ENCODE measurements at regions not wholly inside any gene's neighbourhood (a gene's known extent, or its start where the extent isn't known, plus 50 kb on each side); places are given as distances from the start of the nearest gene placed in this dataset.

- TF ChIP-seq CTCF (conservative IDR thresholded peaks at IDR 0.05; ENCODE audit: low read depth, low read length) = no peak
- H3K4me3 ChIP-seq (ENCODE audit: low read depth, low read length) = no peak overlapping the region
- no peak for DNase-seq (ENCODE audit: low read depth)
These were observed 215.1 kb upstream of the ADARB2 start for GRCh38 chr10:1952126-1953095.

- DNase-seq (ENCODE audit: low read depth) = no peak
These were observed 213.6 kb upstream of the ADARB2 start for GRCh38 chr10:1950803-1951495.

GRCh38 chr10:1947464-1948003 is 210.2 kb upstream of the ADARB2 start:
- no peak for DNase-seq (ENCODE audit: low read depth)
- H3K4me3 ChIP-seq (ENCODE audit: low read depth, low read length) = no peak overlapping the region
- no peak for TF ChIP-seq CTCF (conservative IDR thresholded peaks at IDR 0.05; ENCODE audit: low read depth, low read length)

More at GRCh38 chr10:1950803-1951495, 213.6 kb upstream of the ADARB2 start:
- H3K4me3 ChIP-seq (ENCODE audit: low read depth, low read length) = no peak overlapping the region
- no peak for TF ChIP-seq CTCF (conservative IDR thresholded peaks at IDR 0.05; ENCODE audit: low read depth, low read length)

GRCh38 chr10:1944487-1944886 is 207.2 kb upstream of the ADARB2 start:
- no peak overlapping the region for H3K4me3 ChIP-seq (ENCODE audit: low read depth, low read length)
- DNase-seq (ENCODE audit: low read depth) = no peak
- no peak for TF ChIP-seq CTCF (conservative IDR thresholded peaks at IDR 0.05; ENCODE audit: low read depth, low read length)

- TF ChIP-seq CTCF (conservative IDR thresholded peaks at IDR 0.05; ENCODE audit: low read depth, low read length) = no peak
- no peak for DNase-seq (ENCODE audit: low read depth)
- no peak overlapping the region for H3K4me3 ChIP-seq (ENCODE audit: low read depth, low read length)
These were observed 205.2 kb upstream of the ADARB2 start for GRCh38 chr10:1942478-1942877.

- TF ChIP-seq CTCF (conservative IDR thresholded peaks at IDR 0.05; ENCODE audit: low read depth, low read length) = no peak
- DNase-seq (ENCODE audit: low read depth) = no peak
- H3K4me3 ChIP-seq (ENCODE audit: low read depth, low read length) = no peak overlapping the region
These were observed 201.7 kb upstream of the ADARB2 start for GRCh38 chr10:1939016-1939415.
